ENCODE measurements at regions not wholly inside any gene's neighbourhood (a gene's known extent, or its start where the extent isn't known, plus 50 kb on each side); places are given as distances from the start of the nearest gene placed in this dataset.

DNA sequence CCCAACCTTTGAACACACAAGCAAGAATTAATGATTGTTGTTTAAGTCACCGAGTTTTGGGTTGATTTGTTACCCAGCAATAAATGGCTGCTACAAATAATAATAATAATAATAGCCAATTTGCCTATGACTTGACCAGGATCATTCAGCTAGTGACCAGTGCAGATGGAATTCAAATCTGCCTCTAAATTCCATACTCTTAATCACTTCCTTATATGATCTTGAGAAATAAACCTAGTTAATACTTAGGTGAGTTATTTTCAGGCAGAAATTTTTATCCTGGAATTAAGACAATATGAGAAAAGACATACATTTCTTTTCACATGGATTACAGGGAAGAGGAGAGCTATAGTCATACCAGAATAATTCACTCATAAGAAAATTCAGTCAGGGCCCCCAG lies 116.0 kb upstream of the GALNT15 start:
- H3K4me3 ChIP-seq = no peak overlapping the region
- ATAC-seq (no peak), DNase-seq (ENCODE audit: low spot score) (no peak)
- no peaks in the 10 kb centered on the region for H3K27me3 ChIP-seq (ENCODE audit: insufficient read depth)
- no peak for TF ChIP-seq NANOG (IDR thresholded peaks at IDR 0.05; ENCODE audit: borderline replicate concordance)
- no peak for TF ChIP-seq CREB1 (CRISPR knock-in tag; IDR thresholded peaks at IDR 0.05; ENCODE audit: low read depth)
- TF ChIP-seq EZH2 (IDR thresholded peaks at IDR 0.05; ENCODE audit: low read depth, unreplicated experiment) = no peak
- no peak for TF ChIP-seq ZNF331 (CRISPR knock-in tag; IDR thresholded peaks at IDR 0.05; ENCODE audit: low read depth)
- TF ChIP-seq POLR2AphosphoS5 (IDR thresholded peaks at IDR 0.05; ENCODE audit: low read depth) = no peak
- TF ChIP-seq, protein P1, sequence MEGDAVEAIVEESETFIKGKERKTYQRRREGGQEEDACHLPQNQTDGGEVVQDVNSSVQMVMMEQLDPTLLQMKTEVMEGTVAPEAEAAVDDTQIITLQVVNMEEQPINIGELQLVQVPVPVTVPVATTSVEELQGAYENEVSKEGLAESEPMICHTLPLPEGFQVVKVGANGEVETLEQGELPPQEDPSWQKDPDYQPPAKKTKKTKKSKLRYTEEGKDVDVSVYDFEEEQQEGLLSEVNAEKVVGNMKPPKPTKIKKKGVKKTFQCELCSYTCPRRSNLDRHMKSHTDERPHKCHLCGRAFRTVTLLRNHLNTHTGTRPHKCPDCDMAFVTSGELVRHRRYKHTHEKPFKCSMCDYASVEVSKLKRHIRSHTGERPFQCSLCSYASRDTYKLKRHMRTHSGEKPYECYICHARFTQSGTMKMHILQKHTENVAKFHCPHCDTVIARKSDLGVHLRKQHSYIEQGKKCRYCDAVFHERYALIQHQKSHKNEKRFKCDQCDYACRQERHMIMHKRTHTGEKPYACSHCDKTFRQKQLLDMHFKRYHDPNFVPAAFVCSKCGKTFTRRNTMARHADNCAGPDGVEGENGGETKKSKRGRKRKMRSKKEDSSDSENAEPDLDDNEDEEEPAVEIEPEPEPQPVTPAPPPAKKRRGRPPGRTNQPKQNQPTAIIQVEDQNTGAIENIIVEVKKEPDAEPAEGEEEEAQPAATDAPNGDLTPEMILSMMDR (conservative IDR thresholded peaks at IDR 0.05; ENCODE audit: low read depth in 2 of 2) = no peak
- TF ChIP-seq JUNB (IDR thresholded peaks at IDR 0.05; ENCODE audit: unreplicated experiment) = no peak
- no peak for TF ChIP-seq ZNF462 (CRISPR knock-in tag; IDR thresholded peaks at IDR 0.05)
- TF ChIP-seq EZH2phosphoT487 (IDR thresholded peaks at IDR 0.05; ENCODE audit: unreplicated experiment) = no peak
- TF ChIP-seq, protein P2, sequence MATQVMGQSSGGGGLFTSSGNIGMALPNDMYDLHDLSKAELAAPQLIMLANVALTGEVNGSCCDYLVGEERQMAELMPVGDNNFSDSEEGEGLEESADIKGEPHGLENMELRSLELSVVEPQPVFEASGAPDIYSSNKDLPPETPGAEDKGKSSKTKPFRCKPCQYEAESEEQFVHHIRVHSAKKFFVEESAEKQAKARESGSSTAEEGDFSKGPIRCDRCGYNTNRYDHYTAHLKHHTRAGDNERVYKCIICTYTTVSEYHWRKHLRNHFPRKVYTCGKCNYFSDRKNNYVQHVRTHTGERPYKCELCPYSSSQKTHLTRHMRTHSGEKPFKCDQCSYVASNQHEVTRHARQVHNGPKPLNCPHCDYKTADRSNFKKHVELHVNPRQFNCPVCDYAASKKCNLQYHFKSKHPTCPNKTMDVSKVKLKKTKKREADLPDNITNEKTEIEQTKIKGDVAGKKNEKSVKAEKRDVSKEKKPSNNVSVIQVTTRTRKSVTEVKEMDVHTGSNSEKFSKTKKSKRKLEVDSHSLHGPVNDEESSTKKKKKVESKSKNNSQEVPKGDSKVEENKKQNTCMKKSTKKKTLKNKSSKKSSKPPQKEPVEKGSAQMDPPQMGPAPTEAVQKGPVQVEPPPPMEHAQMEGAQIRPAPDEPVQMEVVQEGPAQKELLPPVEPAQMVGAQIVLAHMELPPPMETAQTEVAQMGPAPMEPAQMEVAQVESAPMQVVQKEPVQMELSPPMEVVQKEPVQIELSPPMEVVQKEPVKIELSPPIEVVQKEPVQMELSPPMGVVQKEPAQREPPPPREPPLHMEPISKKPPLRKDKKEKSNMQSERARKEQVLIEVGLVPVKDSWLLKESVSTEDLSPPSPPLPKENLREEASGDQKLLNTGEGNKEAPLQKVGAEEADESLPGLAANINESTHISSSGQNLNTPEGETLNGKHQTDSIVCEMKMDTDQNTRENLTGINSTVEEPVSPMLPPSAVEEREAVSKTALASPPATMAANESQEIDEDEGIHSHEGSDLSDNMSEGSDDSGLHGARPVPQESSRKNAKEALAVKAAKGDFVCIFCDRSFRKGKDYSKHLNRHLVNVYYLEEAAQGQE (IDR thresholded peaks at IDR 0.05; ENCODE audit: unreplicated experiment) = no peak
- TF ChIP-seq, protein P3, sequence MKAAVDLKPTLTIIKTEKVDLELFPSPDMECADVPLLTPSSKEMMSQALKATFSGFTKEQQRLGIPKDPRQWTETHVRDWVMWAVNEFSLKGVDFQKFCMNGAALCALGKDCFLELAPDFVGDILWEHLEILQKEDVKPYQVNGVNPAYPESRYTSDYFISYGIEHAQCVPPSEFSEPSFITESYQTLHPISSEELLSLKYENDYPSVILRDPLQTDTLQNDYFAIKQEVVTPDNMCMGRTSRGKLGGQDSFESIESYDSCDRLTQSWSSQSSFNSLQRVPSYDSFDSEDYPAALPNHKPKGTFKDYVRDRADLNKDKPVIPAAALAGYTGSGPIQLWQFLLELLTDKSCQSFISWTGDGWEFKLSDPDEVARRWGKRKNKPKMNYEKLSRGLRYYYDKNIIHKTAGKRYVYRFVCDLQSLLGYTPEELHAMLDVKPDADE (IDR thresholded peaks at IDR 0.05) = no peak
- no peak for TF ChIP-seq ZNF114 (CRISPR knock-in tag; IDR thresholded peaks at IDR 0.05)
- no peak for TF ChIP-seq STAT1 (IDR thresholded peaks at IDR 0.05; ENCODE audit: unreplicated experiment)
- H3K4me2 ChIP-seq = no peak overlapping the region
- H3K4me3 Mint-ChIP-seq = no peak overlapping the region
- 0 out of 2 replicates have a peak, but pooled peaks cover 5% of the 10 kb centered on the region for H3K4me1 ChIP-seq (ENCODE audit: insufficient read depth)
- H3K27ac Mint-ChIP-seq = no peak overlapping the region
- H3K79me2 ChIP-seq (replicated peaks; ENCODE audit: insufficient read depth) = no peaks in the 10 kb centered on the region
- peaks cover 4% of the 10 kb centered on the region; the same call in 1 of the 2 replicates for H3K9me2 ChIP-seq (ENCODE audit: insufficient read depth)
- no peaks in the 10 kb centered on the region for H3F3A ChIP-seq (replicated peaks; ENCODE audit: low read depth)
- H4K20me1 ChIP-seq (replicated peaks; ENCODE audit: insufficient read depth) = no peaks in the 10 kb centered on the region
- no peaks in the 10 kb centered on the region for H3K27me3 Mint-ChIP-seq (ENCODE audit: insufficient read depth, low read depth, poor library complexity)
- no peaks in the 10 kb centered on the region for H3K9me3 Mint-ChIP-seq
- no peaks in the 10 kb centered on the region for H3K36me3 Mint-ChIP-seq (ENCODE audit: low read depth)
- no peak overlapping the region for H2AFZ ChIP-seq
- H3K27ac ChIP-seq (ENCODE audit: low read depth) = no peak overlapping the region
- H3K4me1 Mint-ChIP-seq = peaks cover 5% of the 10 kb centered on the region; the same call in 2 of the 3 replicates
- no peaks in the 10 kb centered on the region for H3K36me3 ChIP-seq (ENCODE audit: insufficient read depth)
